GM18909 (cell line): ENCODE measurements at regions not wholly inside any gene's neighbourhood (a gene's known extent, or its start where the extent isn't known, plus 50 kb on each side); places are given as distances from the start of the nearest gene placed in this dataset.

Experiments used
- ATAC-seq: cut with Tn5 transposase; IDR thresholded peaks from one replicate; pipeline ENCODE4 v1.9.1; 2021; ENCODE audit warnings: mild to moderate bottlenecking; ENCODE audit not compliant: unreplicated experiment, poor library complexity

DNA sequence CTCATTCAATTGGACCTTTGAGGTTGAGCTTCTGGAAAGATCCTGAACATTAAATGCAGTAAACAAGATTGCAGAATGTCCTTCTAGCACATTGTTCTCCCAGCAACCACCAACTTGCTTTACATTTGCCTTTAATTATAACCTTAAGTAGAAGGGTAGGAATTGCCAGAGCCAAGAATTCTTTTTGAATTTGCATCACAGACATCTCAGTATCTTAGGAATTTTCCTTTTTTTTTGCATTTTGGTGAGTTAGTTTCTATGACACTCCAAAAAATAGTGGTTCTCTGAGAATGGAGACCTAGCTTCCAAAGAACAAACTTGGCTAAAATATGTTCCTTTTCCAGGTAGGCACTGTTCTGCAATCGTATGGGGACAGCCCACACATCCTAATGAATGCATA lies 456.0 kb downstream of the GATA3 start:
- no peak for ATAC-seq

DNA sequence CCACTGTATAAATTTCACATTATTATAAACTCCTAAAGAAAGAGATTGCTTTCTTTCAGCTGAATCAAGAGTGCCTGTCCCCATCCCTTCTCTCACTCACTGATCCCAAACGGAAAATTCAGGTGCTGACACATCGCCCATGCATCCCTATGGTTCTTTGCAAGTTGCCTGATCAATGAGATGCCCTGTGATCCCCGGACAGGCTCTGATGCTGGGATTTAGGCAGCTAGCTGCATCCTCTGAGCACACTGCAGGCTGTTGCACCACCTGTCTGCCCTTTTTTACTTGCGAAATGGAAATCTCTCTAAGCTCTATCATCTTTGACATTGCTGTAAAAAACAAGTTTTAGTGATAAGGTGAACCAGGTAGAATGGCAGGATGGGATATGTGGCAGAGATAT lies 456.5 kb downstream of the GATA3 start:
- ATAC-seq, result no peak

DNA sequence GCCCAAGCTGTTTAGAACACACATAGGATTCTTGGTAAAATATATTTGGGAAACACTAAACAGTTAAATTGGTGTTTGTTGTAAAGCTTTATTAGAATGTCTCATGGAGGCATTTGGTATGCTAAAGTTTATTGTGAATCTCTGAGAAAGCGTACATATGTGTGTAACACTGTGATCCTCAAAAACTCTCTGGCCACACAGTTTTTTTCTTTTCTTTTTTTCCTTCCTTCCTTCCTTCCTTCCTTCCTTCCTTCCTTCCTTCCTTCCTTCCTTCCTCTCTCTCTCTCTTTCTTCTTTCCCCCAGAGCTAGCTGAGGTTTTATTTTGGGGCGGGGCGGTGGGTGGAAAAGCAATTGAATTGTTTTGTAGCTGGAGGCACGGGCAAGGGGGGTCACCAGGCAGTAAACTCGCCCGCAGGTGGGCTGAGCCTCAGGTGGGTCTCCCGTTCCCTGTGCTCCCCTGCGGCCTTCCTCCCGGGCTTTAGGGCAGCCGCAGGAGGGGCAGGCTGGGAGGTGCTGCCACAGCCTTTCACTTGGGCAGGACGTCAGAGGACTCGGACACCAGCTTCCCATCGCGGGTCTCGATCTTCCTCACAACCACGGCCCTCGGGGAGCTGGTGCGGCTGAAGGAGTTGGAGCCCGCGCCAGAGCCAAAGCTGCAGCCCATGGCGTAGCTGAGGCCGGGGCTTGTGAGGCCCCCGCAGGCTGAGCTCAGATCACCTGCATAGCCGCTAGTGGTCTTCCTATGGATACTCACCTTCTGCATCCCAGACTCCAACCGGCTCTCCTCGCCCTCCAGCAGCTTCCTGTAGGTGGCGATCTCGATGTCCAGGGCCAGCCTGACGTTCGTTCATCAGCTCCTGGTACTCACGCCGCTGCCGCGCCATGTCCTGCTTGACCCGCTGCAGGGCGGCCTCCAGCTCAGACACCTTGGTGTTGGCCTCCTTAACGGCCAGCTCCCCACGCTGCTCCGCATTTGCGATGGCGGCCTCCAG lies 459.0 kb downstream of the GATA3 start:
- ATAC-seq, result no peak

DNA sequence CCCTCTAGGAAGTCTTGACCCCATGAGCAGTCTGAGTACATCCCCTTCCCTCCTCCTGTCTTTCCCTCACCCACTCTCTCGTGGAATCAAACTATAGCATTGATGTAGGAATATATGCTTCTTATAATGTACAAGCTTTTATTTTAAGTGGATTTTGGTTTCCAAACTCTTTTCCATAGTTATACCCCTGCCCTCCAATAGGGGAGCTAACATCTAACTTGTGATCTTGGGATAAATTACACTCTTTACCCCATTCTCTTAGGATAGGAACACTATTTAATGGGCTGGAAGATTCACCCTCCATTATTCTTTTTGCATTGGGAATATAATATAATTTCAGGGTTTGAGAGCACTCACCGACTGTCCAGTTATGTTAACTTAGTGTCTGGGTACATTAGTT lies 465.9 kb downstream of the GATA3 start:
- no peak for ATAC-seq

DNA sequence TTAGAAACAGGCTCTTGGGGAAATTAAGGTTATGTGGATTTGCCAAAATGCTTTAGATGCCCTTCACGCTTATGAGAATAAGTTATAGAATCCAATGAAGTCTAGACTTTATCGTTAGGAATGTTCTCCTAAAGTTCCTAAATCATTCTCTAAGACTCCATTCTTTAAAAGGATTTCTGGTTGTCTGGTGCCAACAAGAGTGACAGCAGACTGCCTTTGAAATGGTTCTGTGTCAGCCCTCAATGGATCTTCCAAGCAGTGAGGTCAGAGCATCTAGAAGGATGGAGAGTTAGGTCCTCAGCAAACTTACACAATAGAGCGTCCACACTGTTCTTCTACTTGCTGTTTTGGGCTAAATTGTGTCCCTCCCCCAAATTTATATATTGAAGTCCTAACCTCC lies 473.3 kb downstream of the GATA3 start:
- no peak for ATAC-seq

DNA sequence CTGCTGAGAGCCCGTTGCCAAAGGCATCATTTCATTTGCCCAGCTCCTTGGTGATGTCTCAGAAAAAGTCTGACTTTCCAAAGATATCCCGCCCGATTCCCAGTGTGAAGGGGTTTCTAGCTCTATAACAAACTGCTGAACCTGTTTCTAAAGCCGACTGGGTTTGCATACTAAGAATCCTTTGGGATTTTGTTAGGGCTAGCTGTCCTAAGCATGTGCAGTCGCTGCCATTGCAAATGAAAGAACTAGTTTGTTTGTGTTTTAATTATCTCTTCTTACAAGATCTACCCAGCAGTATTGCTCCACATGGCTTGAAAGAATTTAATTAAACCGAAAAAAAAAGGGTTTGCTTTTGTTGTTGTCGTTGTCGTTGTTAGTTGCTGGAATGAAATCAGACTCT lies 476.6 kb downstream of the GATA3 start:
- no peak for ATAC-seq

DNA sequence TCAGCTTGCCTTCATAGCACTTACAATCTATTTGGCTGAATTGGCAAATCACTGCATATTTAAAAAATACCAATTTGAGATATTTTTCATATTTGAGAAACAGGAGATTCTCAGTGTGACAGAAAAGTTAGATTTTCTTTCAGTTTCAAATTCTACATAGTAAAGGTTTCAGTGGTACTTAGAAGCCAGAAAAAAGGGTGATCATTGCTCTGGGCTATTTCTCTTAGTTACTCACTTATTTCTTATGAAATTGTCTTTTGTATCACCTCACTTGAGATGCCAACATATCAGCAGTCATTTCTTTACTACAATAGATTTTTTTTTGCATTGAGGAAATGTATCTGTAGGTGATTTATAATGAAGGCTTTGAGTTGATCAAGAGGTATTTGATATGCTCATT lies 478.2 kb downstream of the GATA3 start:
- ATAC-seq, result no peak

DNA sequence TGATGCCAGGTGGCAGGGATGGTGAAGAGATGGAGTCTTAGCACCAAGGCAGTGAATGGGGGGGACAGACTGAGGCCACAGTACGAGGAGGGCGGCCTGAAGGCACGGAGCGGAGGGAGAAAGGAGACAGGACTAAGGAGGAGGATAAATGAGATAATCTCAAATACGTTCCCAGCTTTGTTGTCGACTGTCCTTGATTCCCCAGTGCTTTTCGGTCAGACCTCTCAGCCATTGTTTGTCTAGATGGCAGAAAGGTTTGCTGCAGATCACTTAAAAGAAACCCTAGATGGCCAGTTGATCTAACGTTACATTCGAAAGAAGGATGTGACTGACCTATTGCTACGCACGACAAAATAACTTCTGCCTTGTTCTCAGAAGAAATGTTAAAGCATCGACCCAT lies 479.0 kb downstream of the GATA3 start:
- ATAC-seq, result no peak

DNA sequence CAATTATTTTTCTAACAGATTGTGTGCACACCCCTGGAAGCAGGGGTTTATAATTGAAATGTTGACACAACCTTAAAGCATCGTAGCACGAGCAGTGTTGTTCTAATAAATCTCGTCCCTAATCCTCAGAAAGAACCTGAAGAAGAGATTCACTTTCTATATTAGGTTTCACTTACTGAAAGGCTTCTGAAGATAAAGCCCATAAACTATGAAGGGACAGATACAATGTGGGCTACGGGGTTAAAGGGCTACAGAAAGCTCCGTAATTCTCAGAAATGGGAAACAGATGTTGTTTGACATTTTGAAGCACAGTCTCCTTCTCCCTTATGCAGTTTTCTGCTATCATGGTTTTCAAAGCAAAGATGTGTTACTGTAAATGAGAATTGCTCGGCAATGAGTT lies 479.6 kb downstream of the GATA3 start:
- ATAC-seq, result no peak

DNA sequence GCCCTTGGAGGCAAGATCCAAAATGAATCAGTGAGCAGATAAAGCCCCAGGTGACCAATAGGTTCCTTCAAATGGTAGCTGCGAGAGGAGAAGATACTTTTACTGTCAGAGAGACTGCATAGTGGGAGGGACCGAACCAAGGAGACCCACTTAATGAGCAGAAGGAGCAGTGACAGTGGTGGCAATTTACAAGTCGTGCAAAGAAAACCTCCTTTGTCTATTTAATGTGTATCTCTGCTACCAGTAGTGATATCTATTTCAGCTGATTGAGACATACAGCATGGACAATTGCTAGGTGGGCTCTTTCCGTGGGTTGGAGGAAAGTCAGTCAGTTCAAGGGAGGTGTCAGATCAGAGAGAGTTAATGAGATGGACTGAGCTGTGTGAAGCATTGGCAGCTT lies 480.4 kb downstream of the GATA3 start:
- ATAC-seq, result no peak

DNA sequence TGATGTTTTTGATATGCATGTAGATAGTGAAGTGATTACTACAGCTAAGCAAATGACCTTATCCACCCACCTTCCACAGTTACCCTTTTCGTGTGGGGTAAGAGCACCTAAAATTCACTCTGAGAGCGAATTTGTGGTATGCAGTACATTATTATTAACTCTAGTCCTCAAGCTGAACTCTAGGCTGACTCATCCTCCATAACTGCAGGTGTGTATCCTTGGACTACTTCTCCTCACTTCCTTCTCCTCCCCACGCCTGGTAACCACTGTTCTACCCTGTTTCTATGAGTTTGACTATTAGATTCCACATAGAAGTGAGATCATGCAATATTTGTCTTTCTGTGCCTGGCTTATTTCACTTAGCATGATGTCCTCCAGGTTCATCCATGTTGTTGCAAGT lies 484.6 kb downstream of the GATA3 start:
- ATAC-seq, result no peak

DNA sequence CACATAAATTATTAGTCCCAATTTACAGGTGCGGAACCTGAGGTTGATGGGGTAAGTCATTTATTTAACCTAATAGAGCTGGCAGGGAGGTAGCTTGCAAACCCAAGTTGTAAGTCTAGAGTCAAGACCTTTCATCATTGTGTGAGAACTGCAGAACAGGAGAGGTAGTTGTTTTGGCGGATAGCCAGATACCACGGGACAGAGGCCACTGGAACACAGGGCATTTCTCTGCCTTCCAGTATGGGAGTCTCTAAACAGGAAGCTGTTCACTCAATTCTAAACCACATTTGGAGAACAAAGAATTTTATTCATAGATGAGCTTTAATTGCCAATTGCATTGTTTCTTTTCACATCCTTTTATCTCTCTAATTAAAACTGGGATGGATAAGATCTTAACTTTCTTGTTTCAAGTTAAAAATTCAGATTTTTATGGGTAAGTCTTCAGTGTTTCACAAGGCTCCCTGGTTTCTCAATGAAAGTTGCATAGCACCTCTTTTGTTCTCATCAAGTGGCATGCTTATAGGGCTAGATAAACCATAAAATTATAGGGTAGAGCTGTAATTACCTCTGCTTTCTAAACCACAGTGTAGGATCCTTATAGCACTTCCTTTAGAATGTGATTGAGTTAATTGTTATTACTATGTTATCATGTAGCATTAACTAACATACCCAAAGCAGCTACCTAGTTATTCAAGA lies 489.0 kb downstream of the GATA3 start:
- no peak for ATAC-seq

DNA sequence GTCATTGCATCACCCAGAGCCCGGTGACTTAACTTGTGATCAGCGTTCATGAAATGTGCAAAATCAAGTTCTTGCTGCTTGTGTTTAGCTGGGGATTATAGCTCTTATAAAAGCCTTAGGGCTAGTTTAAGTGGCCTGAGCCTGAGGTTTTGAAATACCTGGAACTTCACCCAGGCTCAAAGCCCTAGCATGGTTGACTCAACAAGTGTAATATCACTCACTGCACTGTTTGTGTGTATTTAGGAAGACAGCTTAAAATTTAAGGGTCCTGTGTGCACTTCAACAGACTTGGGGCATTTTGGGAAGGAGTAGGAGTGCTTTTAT lies 489.5 kb downstream of the GATA3 start:
- no peak for ATAC-seq

DNA sequence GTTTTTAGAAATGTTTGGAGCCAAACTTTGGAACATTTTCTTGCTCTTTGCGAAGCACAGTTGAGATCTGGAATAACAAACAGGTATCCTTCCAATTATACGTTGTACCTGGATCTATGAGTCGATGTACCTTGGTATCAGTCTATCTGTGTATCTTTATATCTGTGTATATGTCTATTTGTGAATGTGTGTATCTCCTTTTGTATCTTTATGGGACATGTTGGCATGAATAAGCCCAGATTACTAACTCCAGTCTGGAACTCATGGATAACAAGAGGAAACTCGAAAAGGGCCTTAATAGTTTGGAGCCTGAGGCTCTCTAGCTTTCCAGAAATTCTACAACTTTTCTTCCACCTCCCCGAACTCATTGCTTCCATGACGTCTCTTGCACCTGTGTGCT lies 490.0 kb downstream of the GATA3 start:
- no peak for ATAC-seq

DNA sequence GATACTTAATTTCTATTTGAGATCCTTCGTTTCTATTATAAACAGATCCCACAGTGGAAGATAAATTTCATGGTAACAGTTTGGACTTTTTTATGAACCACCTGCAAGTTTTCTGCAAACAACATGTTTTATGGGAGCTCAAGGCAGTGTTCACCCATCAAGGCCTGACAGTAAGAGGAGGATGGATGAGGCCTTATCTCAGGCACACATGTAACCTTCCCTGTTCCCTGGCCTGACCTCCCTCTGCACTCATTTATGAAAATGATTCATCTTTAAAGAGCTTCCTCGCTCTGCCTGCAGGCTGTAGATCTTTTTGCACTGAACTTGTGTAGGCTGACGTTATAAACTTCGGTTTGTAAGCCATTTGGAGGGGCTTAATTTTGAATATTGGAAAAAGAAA lies 500.1 kb downstream of the GATA3 start:
- ATAC-seq, result no peak

DNA sequence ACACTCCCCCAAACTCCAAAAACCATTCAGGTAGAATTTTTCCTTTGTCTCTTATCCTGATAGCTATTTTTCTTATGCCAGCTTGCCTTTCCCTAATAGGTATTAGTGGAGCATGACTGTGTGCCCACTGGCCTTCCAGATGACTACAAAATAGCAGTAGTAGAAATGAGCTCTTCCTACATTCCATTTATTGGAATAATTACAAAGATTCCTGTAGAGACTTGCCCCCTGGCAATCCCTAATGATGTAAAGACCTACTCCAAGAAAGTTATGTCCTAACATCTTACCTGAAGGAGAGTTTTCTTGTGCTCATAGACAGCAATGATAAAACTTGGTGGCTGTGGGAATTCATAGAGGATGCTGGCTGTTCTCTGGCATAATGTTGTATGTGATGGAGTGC lies 501.8 kb downstream of the GATA3 start:
- ATAC-seq, result no peak

DNA sequence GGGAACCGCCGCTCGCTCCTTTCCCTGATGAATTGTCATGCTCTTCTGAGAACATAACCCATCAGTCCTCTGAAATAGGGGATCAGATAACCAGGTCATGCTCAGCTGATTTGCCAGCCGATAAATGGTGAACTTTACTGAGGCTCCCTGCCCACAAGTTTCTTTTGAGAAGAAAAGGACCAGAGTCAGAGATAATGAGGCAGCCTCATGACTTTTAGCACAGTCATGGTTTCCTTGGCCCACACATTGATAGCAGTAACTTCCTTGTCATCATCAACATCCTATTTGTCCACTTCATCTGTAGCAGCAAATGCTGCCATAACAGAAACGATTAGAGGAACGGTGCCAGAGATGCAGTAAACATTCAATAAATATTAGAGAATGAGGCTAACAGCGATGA lies 509.0 kb downstream of the GATA3 start:
- ATAC-seq, result no peak

DNA sequence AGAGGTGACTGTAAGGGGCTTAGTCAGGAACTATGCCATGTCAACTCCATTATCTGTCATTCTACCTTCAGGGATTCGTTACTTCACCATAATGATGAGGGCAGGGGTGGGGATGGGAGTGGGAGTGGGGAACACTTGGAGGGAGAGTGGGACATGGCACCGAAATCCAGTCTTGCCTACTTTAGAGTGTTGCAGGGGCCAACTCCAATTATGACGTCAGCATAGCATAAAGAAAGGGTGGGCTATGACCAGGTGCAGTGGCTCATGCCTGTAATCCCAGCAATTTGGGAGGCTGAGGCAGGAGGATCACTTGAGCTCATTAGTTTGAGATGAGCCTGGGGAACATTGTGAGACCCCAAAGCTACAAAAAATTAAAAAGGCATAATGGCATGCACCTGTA lies 512.2 kb downstream of the GATA3 start:
- ATAC-seq, result no peak

DNA sequence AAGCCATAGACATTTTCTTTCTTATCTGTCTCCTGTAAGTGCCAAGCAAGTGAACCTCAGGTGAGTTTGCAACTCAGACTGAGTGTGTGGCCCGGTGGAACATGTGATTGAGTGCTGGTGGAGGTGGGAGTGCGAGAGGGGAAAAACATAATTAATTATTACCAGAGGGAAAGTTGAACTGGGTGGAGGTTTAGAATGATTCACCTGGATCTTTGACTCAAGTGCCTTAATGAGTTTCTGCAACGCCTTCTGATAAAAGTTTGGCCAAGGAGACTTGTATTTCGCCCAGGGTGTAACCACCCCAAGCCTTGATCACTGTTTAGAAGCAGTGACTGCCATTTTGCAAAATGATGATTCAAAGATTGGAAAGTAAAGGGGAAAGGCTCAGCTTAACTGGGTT lies 513.9 kb downstream of the GATA3 start:
- ATAC-seq, result no peak

DNA sequence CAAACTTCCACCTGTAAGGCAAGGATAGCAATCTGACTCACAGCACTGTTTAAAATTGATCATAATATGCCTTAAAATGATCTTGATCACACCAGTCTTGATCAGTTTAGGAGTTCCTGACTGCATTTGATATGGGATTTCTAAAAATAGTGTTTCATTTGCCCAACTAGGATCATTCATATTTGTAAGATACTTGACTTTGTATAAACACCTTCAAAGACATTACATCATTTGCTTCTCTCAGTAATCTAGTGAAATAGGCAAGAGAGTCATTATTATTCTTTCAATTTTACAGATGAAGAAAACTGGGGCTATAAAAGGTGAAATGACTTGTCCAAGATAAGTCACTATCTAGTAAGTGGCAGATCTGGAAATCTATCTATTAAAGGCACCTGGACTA lies 521.1 kb downstream of the GATA3 start:
- ATAC-seq, result no peak

DNA sequence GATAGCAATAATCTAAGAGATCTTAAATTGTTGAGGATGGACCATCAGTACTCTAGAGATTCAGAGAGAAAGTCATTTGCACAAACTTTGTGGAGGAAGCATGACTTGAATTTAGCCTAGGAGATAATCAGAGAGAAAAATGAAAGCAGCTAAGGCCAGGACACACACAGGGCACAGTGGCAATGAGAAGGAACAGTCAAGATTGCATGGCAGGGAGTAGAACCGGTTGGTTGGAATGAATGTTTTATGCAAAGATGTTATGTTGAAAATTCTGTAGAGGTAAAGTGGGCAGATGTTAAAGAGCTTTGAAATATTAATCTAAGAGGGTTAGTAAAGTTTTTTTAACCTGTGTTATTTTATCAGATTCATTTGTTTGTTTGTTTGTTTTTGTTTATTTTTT lies 521.8 kb downstream of the GATA3 start:
- no peak for ATAC-seq

DNA sequence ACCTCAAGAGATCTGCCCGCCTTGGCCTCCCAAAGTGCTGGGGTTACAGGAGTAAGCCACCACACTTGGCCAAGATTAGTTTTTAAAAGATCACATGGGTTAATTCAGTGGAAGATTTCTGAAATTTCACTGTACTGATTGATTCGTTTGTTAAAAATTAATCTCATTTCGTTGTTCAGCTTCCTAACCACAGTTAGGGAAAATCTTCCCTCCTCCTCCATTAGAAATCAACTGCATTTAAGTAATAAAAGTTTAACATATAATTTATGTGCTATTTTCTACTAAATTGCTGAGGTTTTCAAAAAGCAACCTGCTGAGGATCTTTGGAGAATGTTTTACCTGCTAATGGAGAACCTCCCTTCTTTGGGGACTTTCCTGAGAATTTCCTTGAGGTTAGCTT lies 522.4 kb downstream of the GATA3 start:
- ATAC-seq, result no peak
